K562 (cell line): ENCODE measurements at regions not wholly inside any gene's neighbourhood (a gene's known extent, or its start where the extent isn't known, plus 50 kb on each side); places are given as distances from the start of the nearest gene placed in this dataset.

Experiments used
- CREB3 ChIP-seq: fragments of 450-650 bp; conservative IDR thresholded peaks from 2 replicates; pipeline ENCODE4 v1.6.1; 2016; ENCODE audit warnings: missing genetic modification characterization, low read depth, mild to moderate bottlenecking, missing compliant biosample characterization, moderate library complexity
- EGR1 ChIP-seq: fragments of 450-650 bp; conservative IDR thresholded peaks from 2 replicates; pipeline ENCODE4 v1.6.1; 2017; ENCODE audit warnings: mild to moderate bottlenecking
- ERF ChIP-seq: fragments of 450-650 bp; formaldehyde crosslinking; IDR thresholded peaks from 2 replicates; pipeline ENCODE4 v1.4.0; 2020; ENCODE audit warnings: mild to moderate bottlenecking, mixed read lengths
- GTF2A2 ChIP-seq: IDR thresholded peaks from 2 replicates; pipeline ENCODE4 v1.6.1; 2016; ENCODE audit warnings: mild to moderate bottlenecking, missing genetic modification characterization, missing compliant biosample characterization
- HDAC8 ChIP-seq: fragments of 450-650 bp; IDR thresholded peaks from 2 replicates; pipeline ENCODE4 v1.6.1; 2016; ENCODE audit warnings: mild to moderate bottlenecking, missing genetic modification characterization, moderate library complexity, missing compliant biosample characterization
- ID3 ChIP-seq, 2 experiments: fragments of 250-450 bp in 1 of 2; fragments of 450-650 bp in 1 of 2; sonication (Bioruptor Pico) in 1 of 2; IDR thresholded peaks; 2 replicates each; pipeline versions ENCODE4 v1.6.1 to v1.8.0; 2016 to 2021; ENCODE audit warnings: mild to moderate bottlenecking in 2 of 2, moderate library complexity in 2 of 2, missing compliant biosample characterization in 1 of 2, missing genetic modification characterization in 1 of 2
- JUND ChIP-seq, 2 experiments: IDR thresholded peaks; 2 replicates in 1 of 2; 3 replicates in 1 of 2; pipeline ENCODE4 v1.6.1; 2011; ENCODE audit warnings: borderline replicate concordance in 2 of 2, low read depth in 2 of 2, low read length in 2 of 2, improper control_type of control experiment in 1 of 2, missing biosample characterization in 1 of 2, missing genetic modification characterization in 1 of 2, missing genetic modification reagents in 1 of 2
- KLF13 ChIP-seq: fragments of 450-650 bp; IDR thresholded peaks from 2 replicates; pipeline ENCODE4 v1.6.1; 2016; ENCODE audit warnings: missing genetic modification characterization, low read depth, mild to moderate bottlenecking, missing compliant biosample characterization, moderate library complexity, borderline replicate concordance
- MEF2D ChIP-seq: conservative IDR thresholded peaks from 2 replicates; pipeline ENCODE4 v1.6.1; 2016; ENCODE audit warnings: low read depth, missing genetic modification characterization, missing compliant biosample characterization
- PHB ChIP-seq: fragments of 250-450 bp; sonication (Bioruptor Pico); IDR thresholded peaks from 2 replicates; pipeline ENCODE4 v1.5.0; 2021
- SMAD3 ChIP-seq: fragments of 450-650 bp; formaldehyde crosslinking; conservative IDR thresholded peaks from 2 replicates; pipeline ENCODE4 v1.4.0; 2020; ENCODE audit warnings: mild to moderate bottlenecking
- SPI1 ChIP-seq: IDR thresholded peaks from 2 replicates; pipeline ENCODE4 v1.6.1; 2011; ENCODE audit warnings: low read depth, low read length, control low read depth, borderline replicate concordance
- STAG1 ChIP-seq: sonication (generic); formaldehyde crosslinking; IDR thresholded peaks from 2 replicates; pipeline ENCODE4 v1.5.0; 2020; ENCODE audit warnings: missing genetic modification reagents, borderline replicate concordance
- TAF7 ChIP-seq: fragments of 450-650 bp; IDR thresholded peaks from 2 replicates; pipeline ENCODE4 v1.6.1; 2016; ENCODE audit warnings: missing genetic modification characterization, missing compliant biosample characterization
- THAP7 ChIP-seq: fragments of 250-450 bp; sonication (Bioruptor Pico); IDR thresholded peaks from 2 replicates; pipeline ENCODE4 v1.5.0; 2021
- THRB ChIP-seq: fragments of 450-650 bp; formaldehyde crosslinking; conservative IDR thresholded peaks from 2 replicates; pipeline ENCODE4 v1.4.0; 2022; ENCODE audit warnings: mild to moderate bottlenecking, missing genetic modification characterization
- ZBTB17 ChIP-seq: fragments of 450-650 bp; formaldehyde crosslinking; IDR thresholded peaks from 2 replicates; pipeline ENCODE4 v1.4.0; 2020; ENCODE audit warnings: mild to moderate bottlenecking
- ZNF133 ChIP-seq: fragments of 250-450 bp; sonication (Bioruptor Pico); IDR thresholded peaks from 2 replicates; pipeline ENCODE4 v1.4.0; 2020; ENCODE audit warnings: mild to moderate bottlenecking
- ZNF197 ChIP-seq: fragments of 200-800 bp; sonication (Bioruptor generic); IDR thresholded peaks from 2 replicates; pipeline ENCODE4 v1.6.1; 2016; ENCODE audit warnings: low read depth, missing genetic modification characterization, missing compliant biosample characterization
- ZNF311 ChIP-seq: fragments of 250-450 bp; sonication (Bioruptor Pico); IDR thresholded peaks from 2 replicates; pipeline ENCODE4 v1.4.0; 2020; ENCODE audit warnings: mild to moderate bottlenecking, moderate library complexity
- ZNF324 ChIP-seq: fragments of 250-450 bp; sonication (Bioruptor Pico); IDR thresholded peaks from 2 replicates; pipeline ENCODE4 v1.4.0; 2020; ENCODE audit warnings: mild to moderate bottlenecking
- TF ChIP-seq, protein P1 (sequence below): fragments of 250-450 bp; sonication (Bioruptor Pico); IDR thresholded peaks from 2 replicates; pipeline ENCODE4 v1.4.0; 2020; ENCODE audit warnings: borderline replicate concordance

- TF ChIP-seq GTF2A2 (tag) (peak; percentile 78), THRB (CRISPR knock-in tag) (peak; percentile 75; the same call in 1 of the 2 replicates), CREB3 (peak; percentile 94), MEF2D (tag) (peak; percentile 86), ZNF133 (0 out of 2 replicates have a peak, but pooled peaks have one; percentile 51), ZNF311 (CRISPR knock-in tag) (peak; percentile 81), EGR1 (0 out of 2 replicates have a peak, but pooled peaks have one; percentile 13), HDAC8 (tag) (peak; percentile 96), JUND (IDR thresholded peaks at IDR 0.05; ENCODE audit: borderline replicate concordance, low read depth, low read length) (no peak), JUND (tag; IDR thresholded peaks at IDR 0.05; ENCODE audit: borderline replicate concordance, low read depth, low read length) (0 out of 3 replicates have a peak, but pooled peaks have one; percentile 16), THAP7 (CRISPR knock-in tag) (no peak), SMAD3 (CRISPR knock-in tag) (peak; percentile 75; the same call in 1 of the 2 replicates), PHB (CRISPR knock-in tag) (no peak), KLF13 (tag) (peak; percentile 60; the same call in 1 of the 2 replicates), TAF7 (tag) (peak; percentile 48; the same call in 1 of the 2 replicates), ZNF197 (CRISPR knock-in tag) (0 out of 2 replicates have a peak, but pooled peaks have one; percentile 68), ID3 (CRISPR knock-in tag; IDR thresholded peaks at IDR 0.05) (peak; percentile 59; the same call in 1 of the 2 replicates), ID3 (tag; IDR thresholded peaks at IDR 0.05) (peak; percentile 98), SPI1 (no peak), ZNF324 (CRISPR knock-in tag) (peak; percentile 37; the same call in 1 of the 2 replicates), STAG1 (CRISPR knock-in tag) (no peak), ZBTB17 (CRISPR knock-in tag) (0 out of 2 replicates have a peak, but pooled peaks have one; percentile 32), ERF (CRISPR knock-in tag) (peak; percentile 71; the same call in 1 of the 2 replicates)
- TF ChIP-seq, protein P1, sequence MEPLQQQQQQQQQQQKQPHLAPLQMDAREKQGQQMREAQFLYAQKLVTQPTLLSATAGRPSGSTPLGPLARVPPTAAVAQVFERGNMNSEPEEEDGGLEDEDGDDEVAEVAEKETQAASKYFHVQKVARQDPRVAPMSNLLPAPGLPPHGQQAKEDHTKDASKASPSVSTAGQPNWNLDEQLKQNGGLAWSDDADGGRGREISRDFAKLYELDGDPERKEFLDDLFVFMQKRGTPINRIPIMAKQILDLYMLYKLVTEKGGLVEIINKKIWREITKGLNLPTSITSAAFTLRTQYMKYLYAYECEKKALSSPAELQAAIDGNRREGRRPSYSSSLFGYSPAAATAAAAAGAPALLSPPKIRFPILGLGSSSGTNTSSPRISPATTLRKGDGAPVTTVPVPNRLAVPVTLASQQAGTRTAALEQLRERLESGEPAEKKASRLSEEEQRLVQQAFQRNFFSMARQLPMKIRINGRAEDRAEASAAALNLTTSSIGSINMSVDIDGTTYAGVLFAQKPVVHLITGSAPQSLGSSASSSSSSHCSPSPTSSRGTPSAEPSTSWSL (CRISPR knock-in tag): 0 out of 2 replicates have a peak, but pooled peaks have one; percentile 40
These were observed 99.0 kb upstream of the ITGB1 start (continued) for GRCh38 chr10:33056828-33057596.
